Body of pancreas (tissue), 4 donors: ENCODE measurements at regions not wholly inside any gene's neighbourhood (a gene's known extent, or its start where the extent isn't known, plus 50 kb on each side); places are given as distances from the start of the nearest gene placed in this dataset.

Source experiments
- ATAC-seq: fragments of 150-250 bp; one replicate; pipeline ENCODE4 v1.9.1; 2016
- DNase-seq, 4 donors: peaks; one replicate each; pipeline ENCODE4 v3.0.0-alpha.2; 2019
- H3K27ac ChIP-seq, 4 donors: fragments of 200-600 bp; sonication (generic); 1 replicate in 3 of 4; 2 replicates in 1 of 4; pipeline versions ENCODE4 v1.5.1 to v1.6.1; 2016 to 2019; ENCODE audit warnings: mild to moderate bottlenecking in 1 of 4, mixed read lengths in 1 of 4, moderate library complexity in 1 of 4
- H3K27me3 ChIP-seq, 2 donors: fragments of 200-600 bp; sonication (generic); one replicate each; pipeline ENCODE4 v1.6.0; 2016; ENCODE audit warnings: mild to moderate bottlenecking in 1 of 2
- H3K36me3 ChIP-seq, 2 donors: fragments of 200-600 bp; sonication (generic); replicated peaks in 1 of 2; 2 replicates each; pipeline ENCODE4 v1.5.1; 2016; ENCODE audit warnings: low read depth in 2 of 2; ENCODE audit not compliant: insufficient read depth in 1 of 2
- H3K4me1 ChIP-seq: fragments of 200-600 bp; sonication (generic); one replicate; pipeline ENCODE4 v1.6.0; 2016
- H3K4me3 ChIP-seq, 2 donors: fragments of 200-600 bp; sonication (generic); 1 replicate in 1 of 2; 2 replicates in 1 of 2; pipeline ENCODE4 v1.5.1; 2016 to 2019
- H3K9me3 ChIP-seq, 3 donors: fragments of 200-600 bp; sonication (generic); 1 replicate in 2 of 3; 2 replicates in 1 of 3; pipeline ENCODE4 v1.5.1; 2016
- POLR2A ChIP-seq, 3 donors: fragments of 450-650 bp; IDR thresholded peaks; one replicate each; pipeline ENCODE4 v1.6.1; 2016; ENCODE audit warnings: antibody characterized with exemption in 3 of 3, mild to moderate bottlenecking in 2 of 3
- WGBS, 2 donors: methylation state at CpG; one replicate each; pipeline ENCODE4 v1.1.5; 2017; 5-methylcytosine and 5-hydroxymethylcytosine counted together
- intact Hi-C: fragments of 100-400 bp; cut with DNase I; formaldehyde crosslinking; loops from one replicate; pipeline ENCODE4 v1.15.1; 2023
- TF ChIP-seq, protein P1 (sequence below), 7 experiments: fragments of 450-650 bp in 4 of 7; fragments of 200-600 bp in 3 of 7; sonication (generic) in 3 of 7; IDR thresholded peaks; one replicate each; pipeline ENCODE4 v1.5.1; 2016 to 2019; ENCODE audit warnings: antibody characterized with exemption in 7 of 7

DNA sequence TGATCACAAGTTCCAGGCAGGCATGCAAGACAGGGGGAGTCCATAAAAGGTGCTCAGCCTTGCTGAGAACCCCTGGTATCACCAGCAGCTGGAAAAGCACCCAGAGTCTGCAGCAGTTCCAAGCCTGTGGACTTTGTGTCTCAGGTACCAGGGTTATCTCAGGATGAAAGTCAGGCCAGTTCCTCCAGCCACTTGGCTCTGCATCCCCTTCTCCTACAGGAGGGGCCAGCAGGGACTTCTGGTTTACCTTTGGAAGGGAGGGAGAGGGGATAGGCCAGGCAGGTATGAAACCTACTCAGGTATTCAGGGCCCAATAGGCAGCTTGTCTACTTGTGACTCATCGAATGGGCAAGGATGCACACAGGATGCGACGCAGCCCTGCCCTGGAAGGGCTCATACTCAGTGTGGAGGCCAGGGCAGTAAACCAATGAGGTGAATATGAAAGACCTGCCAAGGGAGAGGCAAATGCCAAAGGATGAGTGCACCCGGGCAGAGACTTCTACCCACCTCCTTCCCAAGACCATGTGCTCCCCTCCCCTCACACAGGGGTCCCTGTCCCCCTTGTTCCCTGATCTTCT is 148.2 kb downstream of the SLC38A6 start:
- no peak for ATAC-seq
- Histone ChIP-seq H3K4me1 (no peaks in the 10 kb centered on the region), H3K9me3 (no peaks in the 10 kb centered on the region), H3K27ac (no peak overlapping the region), H3K27me3 (no peaks in the 10 kb centered on the region), H3K36me3 (no peaks in the 10 kb centered on the region), H3K4me3 (no peak overlapping the region)
- TF ChIP-seq POLR2A (IDR thresholded peaks at IDR 0.05), result no peak
- TF ChIP-seq, protein P1, sequence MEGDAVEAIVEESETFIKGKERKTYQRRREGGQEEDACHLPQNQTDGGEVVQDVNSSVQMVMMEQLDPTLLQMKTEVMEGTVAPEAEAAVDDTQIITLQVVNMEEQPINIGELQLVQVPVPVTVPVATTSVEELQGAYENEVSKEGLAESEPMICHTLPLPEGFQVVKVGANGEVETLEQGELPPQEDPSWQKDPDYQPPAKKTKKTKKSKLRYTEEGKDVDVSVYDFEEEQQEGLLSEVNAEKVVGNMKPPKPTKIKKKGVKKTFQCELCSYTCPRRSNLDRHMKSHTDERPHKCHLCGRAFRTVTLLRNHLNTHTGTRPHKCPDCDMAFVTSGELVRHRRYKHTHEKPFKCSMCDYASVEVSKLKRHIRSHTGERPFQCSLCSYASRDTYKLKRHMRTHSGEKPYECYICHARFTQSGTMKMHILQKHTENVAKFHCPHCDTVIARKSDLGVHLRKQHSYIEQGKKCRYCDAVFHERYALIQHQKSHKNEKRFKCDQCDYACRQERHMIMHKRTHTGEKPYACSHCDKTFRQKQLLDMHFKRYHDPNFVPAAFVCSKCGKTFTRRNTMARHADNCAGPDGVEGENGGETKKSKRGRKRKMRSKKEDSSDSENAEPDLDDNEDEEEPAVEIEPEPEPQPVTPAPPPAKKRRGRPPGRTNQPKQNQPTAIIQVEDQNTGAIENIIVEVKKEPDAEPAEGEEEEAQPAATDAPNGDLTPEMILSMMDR (IDR thresholded peaks at IDR 0.05), result no peak
- intact Hi-C loops, result no loop called here
- WGBS, 2 donors, result 83 to 86% methylated on average over 4 of the region's 4 CpGs
- DNase-seq, result no peak

DNA sequence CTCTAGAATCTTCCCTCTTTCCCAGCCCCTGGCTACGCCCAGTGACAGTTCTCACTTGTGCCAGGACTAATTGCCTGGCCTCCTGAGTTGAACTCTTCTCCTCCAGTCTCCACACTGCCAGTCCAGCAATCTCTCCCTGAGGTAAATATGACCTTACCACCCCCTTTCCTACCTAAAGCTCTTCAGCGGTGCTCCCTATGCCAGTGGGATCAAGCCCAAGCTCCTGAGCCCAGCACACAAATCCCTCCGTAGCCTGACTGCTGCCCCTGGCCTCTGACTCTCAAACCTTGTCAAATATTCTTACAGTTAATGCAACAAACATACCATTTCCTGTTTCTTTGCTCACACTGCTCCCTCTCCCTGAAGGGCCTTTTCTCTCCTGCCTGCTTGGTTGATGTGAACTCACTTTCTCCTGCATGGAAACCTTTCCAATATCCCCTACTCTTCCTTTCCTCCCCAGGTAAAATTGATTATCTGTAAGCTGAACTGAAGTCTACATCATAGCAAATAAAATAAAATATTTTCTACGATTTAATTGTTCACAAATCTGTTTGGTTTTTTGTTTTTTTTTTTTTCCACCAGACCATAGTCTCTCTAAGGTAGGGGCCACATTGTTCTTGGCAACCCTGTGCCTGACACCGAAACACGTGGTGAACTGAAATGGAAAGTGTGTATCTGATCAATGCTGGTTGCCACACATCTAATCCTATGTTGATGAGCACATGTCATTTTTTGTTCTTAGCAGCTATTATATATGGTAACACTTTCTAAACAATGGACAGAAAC is 147.5 kb downstream of the SLC38A6 start:
- TF ChIP-seq, protein P1 (IDR thresholded peaks at IDR 0.05), result no peak
- TF ChIP-seq POLR2A (IDR thresholded peaks at IDR 0.05), result no peak
- DNase-seq (no peak), ATAC-seq (no peak)
- H3K27ac ChIP-seq, result no peak overlapping the region
- no peaks in the 10 kb centered on the region for H3K36me3 ChIP-seq
- no peaks in the 10 kb centered on the region for H3K27me3 ChIP-seq
- no peaks in the 10 kb centered on the region for H3K9me3 ChIP-seq
- intact Hi-C loops, result no loop called here
- no peak overlapping the region for H3K4me3 ChIP-seq
- 70 to 74% methylated on average over 6 of the region's 6 CpGs for WGBS, 2 donors
- no peaks in the 10 kb centered on the region for H3K4me1 ChIP-seq

DNA sequence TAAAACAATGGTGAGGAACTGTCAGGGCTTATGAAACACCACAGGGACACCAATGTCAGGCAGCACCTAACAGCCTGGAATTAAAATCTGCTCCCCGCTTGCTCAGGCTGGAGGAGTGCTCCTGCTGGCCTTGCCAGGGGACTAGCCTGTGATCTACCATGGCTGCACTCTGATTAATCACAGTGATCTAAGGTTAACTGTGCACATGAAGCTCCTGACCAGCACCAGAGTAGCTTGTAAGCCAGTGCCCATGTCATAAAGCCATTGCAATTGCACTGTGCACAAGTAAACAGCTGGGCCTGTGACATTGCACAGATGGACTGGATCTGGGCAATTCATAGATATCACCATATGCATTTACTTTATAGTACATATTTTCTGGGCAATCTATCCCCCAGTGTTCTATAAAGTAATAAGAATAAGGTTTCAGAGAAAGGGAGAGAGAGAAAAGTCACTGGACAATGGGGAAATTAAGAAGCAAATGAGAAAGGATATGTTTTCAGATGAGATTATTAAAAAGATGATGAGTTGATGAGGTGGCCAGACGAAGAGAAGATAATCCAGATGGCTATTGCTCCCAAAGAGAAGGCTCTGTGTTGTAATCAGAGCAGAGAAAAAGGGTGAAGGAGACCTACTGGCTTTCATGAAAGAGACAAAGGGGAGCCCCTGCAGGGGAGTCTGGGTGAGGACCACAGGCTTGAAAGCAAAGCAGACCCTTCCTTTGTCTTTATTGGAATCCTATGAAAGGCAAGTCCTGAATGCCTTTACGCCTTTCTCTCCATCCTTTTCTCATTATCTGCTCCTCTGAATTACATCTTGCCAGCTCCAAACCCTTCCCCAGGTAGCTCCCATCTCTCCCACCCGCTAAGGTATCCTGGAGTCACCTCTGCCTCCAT is 145.8 kb downstream of the SLC38A6 start:
- no peak for ATAC-seq
- Histone ChIP-seq H3K36me3 (no peaks in the 10 kb centered on the region), H3K9me3 (no peaks in the 10 kb centered on the region), H3K4me1 (no peaks in the 10 kb centered on the region), H3K27ac (no peak overlapping the region), H3K4me3 (no peak overlapping the region), H3K27me3 (no peaks in the 10 kb centered on the region)
- WGBS, 2 donors, result 80 to 81% methylated on average over 4 of the region's 4 CpGs
- no peak for DNase-seq
- intact Hi-C loops, result no loop called here
- no peak for TF ChIP-seq POLR2A (IDR thresholded peaks at IDR 0.05)
- TF ChIP-seq, protein P1 (IDR thresholded peaks at IDR 0.05), result no peak

DNA sequence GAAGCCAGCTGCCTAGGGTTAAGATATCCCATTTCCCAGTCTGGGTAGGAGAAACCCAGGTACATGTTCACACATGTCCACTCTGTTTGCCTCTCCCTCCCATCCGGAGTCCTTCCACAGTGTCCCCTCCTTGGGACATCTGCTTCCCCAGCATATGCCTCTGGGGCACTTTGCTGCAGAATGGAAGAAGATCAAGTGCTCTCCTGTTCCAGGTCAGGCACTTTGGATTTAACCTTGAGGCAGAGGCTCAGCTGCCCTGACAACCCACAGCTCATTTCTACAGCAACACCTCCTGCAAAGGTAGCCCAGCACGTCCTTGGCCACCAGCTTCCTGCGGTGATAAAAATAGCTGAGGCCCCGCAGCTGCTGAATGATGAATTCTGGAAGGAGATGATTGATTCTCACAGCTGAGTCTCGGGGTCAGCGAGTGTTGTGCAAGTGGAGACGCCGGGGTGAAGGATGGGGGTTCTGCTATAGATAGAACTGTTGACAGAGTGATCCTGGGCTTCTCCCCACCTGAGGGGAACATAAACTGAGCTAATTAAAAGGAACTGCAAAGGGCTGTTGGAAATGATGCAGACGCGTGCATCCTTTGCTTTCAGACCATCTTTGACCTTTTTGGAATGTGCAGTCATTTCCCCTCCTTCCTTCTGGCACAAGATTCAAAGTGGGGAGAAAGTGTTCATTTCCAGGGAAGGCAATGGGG is 145.0 kb downstream of the SLC38A6 start:
- Histone ChIP-seq H3K36me3 (no peaks in the 10 kb centered on the region), H3K4me1 (no peaks in the 10 kb centered on the region), H3K27ac (no peak overlapping the region), H3K4me3 (no peak overlapping the region), H3K9me3 (no peaks in the 10 kb centered on the region), H3K27me3 (no peaks in the 10 kb centered on the region)
- intact Hi-C loops, result no loop called here
- DNase-seq (no peak), ATAC-seq (no peak)
- TF ChIP-seq, protein P1 (IDR thresholded peaks at IDR 0.05), result no peak
- no peak for TF ChIP-seq POLR2A (IDR thresholded peaks at IDR 0.05)
- 15 to 17% methylated on average over 9 to 10 of the region's 10 CpGs for WGBS, 2 donors
